Panc1 (cell line): ENCODE measurements at regions not wholly inside any gene's neighbourhood (a gene's known extent, or its start where the extent isn't known, plus 50 kb on each side); places are given as distances from the start of the nearest gene placed in this dataset.

ENCODE experiments used
- ATAC-seq: fragments of 200-7000 bp; cut with Tn5 transposase; 2 replicates; pipeline ENCODE4 v1.9.1; 2020; ENCODE audit warnings: mild to moderate bottlenecking, moderate library complexity
- BruUV-seq: library from RNA; stranded (reverse); fragments of 400-500 nt; replicated peaks from 2 replicates; lab custom pipeline; 2021; lab: Mats Ljungman, UMichigan
- CTCF ChIA-PET: fragments of 300-600 bp; sonication (Branson Sonifier 250); formaldehyde crosslinking; loops from one replicate; lab custom pipeline; 2022; ENCODE audit warnings: antibody characterized with exemption; lab: Charles Lee
- POLR2A ChIA-PET: fragments of 300-600 bp; sonication (Branson Sonifier 250); formaldehyde crosslinking; loops from one replicate; lab custom pipeline; 2022; ENCODE audit warnings: antibody characterized with exemption; lab: Charles Lee
- DNase-seq: peaks from one replicate; pipeline ENCODE4 v3.0.0-alpha.2; 2010; ENCODE audit warnings: low read depth, low spot score
- H3K27ac ChIP-seq: 2 replicates; pipeline ENCODE4 v1.5.1; 2011; ENCODE audit warnings: mild to moderate bottlenecking, low read length, inconsistent platforms
- H3K27me3 ChIP-seq: fragments of 200-500 bp; sonication (Bioruptor generic); 2 replicates; pipeline ENCODE4 v1.6.0; 2014; ENCODE audit warnings: low read length, inconsistent platforms; ENCODE audit not compliant: control insufficient read depth, insufficient read depth
- H3K36me3 ChIP-seq: fragments of 200-500 bp; sonication (Bioruptor generic); 2 replicates; pipeline ENCODE4 v1.5.1; 2014; ENCODE audit warnings: inconsistent platforms, mild to moderate bottlenecking, low read length, moderate library complexity; ENCODE audit not compliant: control insufficient read depth, insufficient read depth
- H3K4me1 ChIP-seq: 2 replicates; pipeline ENCODE4 v1.5.1; 2011; ENCODE audit warnings: inconsistent platforms, mild to moderate bottlenecking, low read length, moderate library complexity; ENCODE audit not compliant: control insufficient read depth, insufficient read depth
- H3K4me3 ChIP-seq, 2 experiments: 2 replicates each; pipeline ENCODE4 v1.5.1; 2011 to 2012; ENCODE audit warnings: low read depth in 2 of 2, low read length in 2 of 2, mild to moderate bottlenecking in 2 of 2, inconsistent platforms in 1 of 2, moderate library complexity in 1 of 2
- H3K9me3 ChIP-seq: fragments of 200-500 bp; sonication (Bioruptor generic); 2 replicates; pipeline ENCODE4 v1.5.1; 2014; ENCODE audit warnings: low read depth, mild to moderate bottlenecking, inconsistent platforms, low read length, moderate library complexity; ENCODE audit not compliant: control insufficient read depth, insufficient read depth
- CTCF ChIP-seq: fragments of 450-650 bp; IDR thresholded peaks from 2 replicates; pipeline ENCODE4 v1.5.1; 2017; ENCODE audit warnings: mild to moderate bottlenecking
- POLR2AphosphoS5 ChIP-seq: IDR thresholded peaks from 2 replicates; pipeline ENCODE4 v1.6.1; 2012; ENCODE audit warnings: mild to moderate bottlenecking, low read depth, low read length, moderate library complexity
- SIN3A ChIP-seq: IDR thresholded peaks from 2 replicates; pipeline ENCODE4 v1.6.1; 2012; ENCODE audit warnings: low read depth, mild to moderate bottlenecking, low read length, moderate library complexity, borderline replicate concordance; ENCODE audit not compliant: insufficient read depth
- TCF7L2 ChIP-seq: IDR thresholded peaks from 2 replicates; pipeline ENCODE4 v1.6.1; 2011; ENCODE audit warnings: mild to moderate bottlenecking, low read depth, low read length, inconsistent platforms
- in situ Hi-C: cut with HindIII; loops from 2 replicates; pipeline ENCODE4 v1.10.0; 2016; ENCODE audit warnings: low sequenced_read_pairs, low pct_unique_long_range_greater_than_20kb
- intact Hi-C: fragments of 100-400 bp; cut with micrococcal nuclease; formaldehyde crosslinking; loops from one replicate; pipeline ENCODE4 v1.10.0; 2022; ENCODE audit not compliant: unreplicated experiment
- TF ChIP-seq, protein P1 (sequence below), 2 experiments: IDR thresholded peaks; 2 replicates each; pipeline ENCODE4 v1.6.1; 2011 to 2012; ENCODE audit warnings: low read depth in 2 of 2, control low read depth in 1 of 2, low read length in 1 of 2, mild to moderate bottlenecking in 1 of 2, moderate library complexity in 1 of 2; ENCODE audit not compliant: insufficient read depth in 1 of 2

- Histone ChIP-seq H3K36me3 (no peaks in the 10 kb centered on the region), H3K27me3 (no peaks in the 10 kb centered on the region), H3K9me3 (no peaks in the 10 kb centered on the region), H3K4me3 (no peak overlapping the region), H3K4me1 (peaks cover 31% of the 10 kb centered on the region), H3K27ac (no peak overlapping the region)
- ChIA-PET CTCF (interaction anchor here (1.1 kb wide), 1 partner anchor 542 kb away, joined by 3 read pairs; no protein-coding TSS in a partner anchor), POLR2A (no interaction called here)
- intact Hi-C loops (no loop called here), in situ Hi-C loops (no loop called here)
- DNase-seq: no peak
- TF ChIP-seq POLR2AphosphoS5 (no peak), TCF7L2 (no peak), CTCF (no peak), SIN3A (no peak)
- TF ChIP-seq, protein P1, sequence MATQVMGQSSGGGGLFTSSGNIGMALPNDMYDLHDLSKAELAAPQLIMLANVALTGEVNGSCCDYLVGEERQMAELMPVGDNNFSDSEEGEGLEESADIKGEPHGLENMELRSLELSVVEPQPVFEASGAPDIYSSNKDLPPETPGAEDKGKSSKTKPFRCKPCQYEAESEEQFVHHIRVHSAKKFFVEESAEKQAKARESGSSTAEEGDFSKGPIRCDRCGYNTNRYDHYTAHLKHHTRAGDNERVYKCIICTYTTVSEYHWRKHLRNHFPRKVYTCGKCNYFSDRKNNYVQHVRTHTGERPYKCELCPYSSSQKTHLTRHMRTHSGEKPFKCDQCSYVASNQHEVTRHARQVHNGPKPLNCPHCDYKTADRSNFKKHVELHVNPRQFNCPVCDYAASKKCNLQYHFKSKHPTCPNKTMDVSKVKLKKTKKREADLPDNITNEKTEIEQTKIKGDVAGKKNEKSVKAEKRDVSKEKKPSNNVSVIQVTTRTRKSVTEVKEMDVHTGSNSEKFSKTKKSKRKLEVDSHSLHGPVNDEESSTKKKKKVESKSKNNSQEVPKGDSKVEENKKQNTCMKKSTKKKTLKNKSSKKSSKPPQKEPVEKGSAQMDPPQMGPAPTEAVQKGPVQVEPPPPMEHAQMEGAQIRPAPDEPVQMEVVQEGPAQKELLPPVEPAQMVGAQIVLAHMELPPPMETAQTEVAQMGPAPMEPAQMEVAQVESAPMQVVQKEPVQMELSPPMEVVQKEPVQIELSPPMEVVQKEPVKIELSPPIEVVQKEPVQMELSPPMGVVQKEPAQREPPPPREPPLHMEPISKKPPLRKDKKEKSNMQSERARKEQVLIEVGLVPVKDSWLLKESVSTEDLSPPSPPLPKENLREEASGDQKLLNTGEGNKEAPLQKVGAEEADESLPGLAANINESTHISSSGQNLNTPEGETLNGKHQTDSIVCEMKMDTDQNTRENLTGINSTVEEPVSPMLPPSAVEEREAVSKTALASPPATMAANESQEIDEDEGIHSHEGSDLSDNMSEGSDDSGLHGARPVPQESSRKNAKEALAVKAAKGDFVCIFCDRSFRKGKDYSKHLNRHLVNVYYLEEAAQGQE (IDR thresholded peaks at IDR 0.05; ENCODE audit: insufficient read depth in 1 of 2, low read depth in 2 of 2, low read length in 1 of 2): no peak
- no TSS peak for BruUV-seq
- ATAC-seq: no peak
Observed at GRCh38 chr2:45237128-45237527, 227.9 kb upstream of the SIX2 start.

DNA sequence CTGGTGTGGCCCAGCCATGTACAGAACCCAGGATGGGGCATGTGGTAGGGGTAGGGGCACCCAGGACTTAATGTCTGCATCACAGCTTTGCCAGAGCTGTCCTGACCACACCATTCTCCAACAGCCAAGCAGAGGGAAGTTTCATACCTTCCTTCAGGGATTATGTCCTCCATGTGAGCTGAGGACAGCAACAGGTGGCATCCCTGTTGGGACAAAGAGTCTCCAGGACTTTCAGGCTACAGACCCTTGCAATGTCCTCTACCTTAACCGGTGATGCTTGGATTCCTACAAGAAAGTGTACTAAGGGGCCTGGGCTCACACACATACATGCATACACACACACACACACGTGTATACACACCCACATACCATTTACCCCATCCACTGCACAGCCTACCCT lies 227.0 kb upstream of the SIX2 start:
- DNase-seq: no peak
- TF ChIP-seq, protein P1 (IDR thresholded peaks at IDR 0.05; ENCODE audit: insufficient read depth in 1 of 2, low read depth in 2 of 2, low read length in 1 of 2): no peak
- TF ChIP-seq POLR2AphosphoS5 (no peak), SIN3A (no peak), CTCF (no peak), TCF7L2 (no peak)
- in situ Hi-C loops: no loop called here
- BruUV-seq: no TSS peak
- Histone ChIP-seq H3K36me3 (no peaks in the 10 kb centered on the region), H3K4me3 (no peak overlapping the region), H3K27me3 (no peaks in the 10 kb centered on the region), H3K27ac (no peak overlapping the region), H3K9me3 (no peaks in the 10 kb centered on the region), H3K4me1 (peaks cover 25% of the 10 kb centered on the region)
- no peak for ATAC-seq
- ChIA-PET POLR2A (no interaction called here), CTCF (no interaction called here)
- intact Hi-C loops: no loop called here
